Fibroblast of pulmonary artery (primary cell): ENCODE measurements at regions not wholly inside any gene's neighbourhood (a gene's known extent, or its start where the extent isn't known, plus 50 kb on each side); places are given as distances from the start of the nearest gene placed in this dataset.

ENCODE experiments used
- DNase-seq: peaks from one replicate; pipeline ENCODE4 v3.0.0-alpha.2; 2010; ENCODE audit warnings: low read depth
- H3K4me3 ChIP-seq: replicated peaks from 2 replicates; pipeline ENCODE4 v1.5.1; 2011; ENCODE audit warnings: low read depth, mild to moderate bottlenecking, control low read depth, low read length, moderate library complexity
- CTCF ChIP-seq: IDR thresholded peaks from 2 replicates; pipeline ENCODE4 v1.5.1; 2011; ENCODE audit warnings: mild to moderate bottlenecking, control low read depth, low read length, inconsistent platforms; ENCODE audit errors: missing control alignments

- DNase-seq = no peak
- no peak for TF ChIP-seq CTCF
- H3K4me3 ChIP-seq = no peak overlapping the region
Observed at GRCh38 chr4:12534684-12535083, 949.5 kb downstream of the RAB28 start.

GRCh38 chr4:12519426-12519825 lies 964.7 kb downstream of the RAB28 start:
- TF ChIP-seq CTCF = no peak
- no peak for DNase-seq

GRCh38 chr4:12507868-12508481 lies 976.2 kb downstream of the RAB28 start:
- H3K4me3 ChIP-seq = no peak overlapping the region
- TF ChIP-seq CTCF = no peak
- DNase-seq = no peak

More at GRCh38 chr4:12519426-12519825, 964.7 kb downstream of the RAB28 start:
- H3K4me3 ChIP-seq = no peak overlapping the region

GRCh38 chr4:12500409-12500808 lies 983.7 kb downstream of the RAB28 start:
- TF ChIP-seq CTCF = no peak
- DNase-seq = no peak
- H3K4me3 ChIP-seq = no peak overlapping the region

- H3K4me3 ChIP-seq = no peak overlapping the region
- DNase-seq = no peak
- TF ChIP-seq CTCF = no peak
Observed at GRCh38 chr4:12499693-12500092, 984.4 kb downstream of the RAB28 start.

- H3K4me3 ChIP-seq = no peak overlapping the region
- no peak for TF ChIP-seq CTCF
- DNase-seq = no peak
Observed at GRCh38 chr4:12495211-12495610, 988.9 kb downstream of the RAB28 start.

- no peak overlapping the region for H3K4me3 ChIP-seq
- no peak for TF ChIP-seq CTCF
Observed at GRCh38 chr4:12492730-12493393, 991.3 kb downstream of the RAB28 start.

More at GRCh38 chr4:12492730-12493393, 991.3 kb downstream of the RAB28 start:
- no peak for DNase-seq
